Central memory CD4-positive, alpha-beta T cell (primary cell): ENCODE measurements at regions not wholly inside any gene's neighbourhood (a gene's known extent, or its start where the extent isn't known, plus 50 kb on each side); places are given as distances from the start of the nearest gene placed in this dataset.
"Not testable (repeated sequence)": the region's sequence is repeated elsewhere in the genome, so short reads cannot be mapped to it uniquely, and the experiment has no call there.

Source experiments
- DNase-seq: peaks from one replicate; pipeline ENCODE4 v3.0.0; 2022

- no peak for DNase-seq
These were observed 197.6 kb downstream of the MAF start for GRCh38 chr16:79402920-79403319.

- no peak for DNase-seq
These were observed 198.2 kb downstream of the MAF start for GRCh38 chr16:79402356-79402755.

GRCh38 chr16:79401782-79402181, 198.8 kb downstream of the MAF start:
- no peak for DNase-seq

- DNase-seq: no peak
These were observed 199.4 kb downstream of the MAF start for GRCh38 chr16:79401157-79401556.

GRCh38 chr16:79400462-79401149, 199.9 kb downstream of the MAF start:
- no peak for DNase-seq

GRCh38 chr16:79395591-79395990, 204.9 kb downstream of the MAF start:
- DNase-seq: no peak

GRCh38 chr16:79394206-79394605, 206.3 kb downstream of the MAF start:
- no peak for DNase-seq

- no peak for DNase-seq
These were observed 207.0 kb downstream of the MAF start for GRCh38 chr16:79393564-79393963.

- DNase-seq: no peak
These were observed 207.4 kb downstream of the MAF start for GRCh38 chr16:79393127-79393526.

GRCh38 chr16:79392081-79392480, 208.5 kb downstream of the MAF start:
- no peak for DNase-seq

- DNase-seq: no peak
These were observed 209.1 kb downstream of the MAF start for GRCh38 chr16:79391395-79391794.

GRCh38 chr16:79390481-79391051, 210.0 kb downstream of the MAF start:
- DNase-seq: no peak

GRCh38 chr16:79388396-79388795, 212.1 kb downstream of the MAF start:
- no peak for DNase-seq

- DNase-seq: no peak
These were observed 214.2 kb downstream of the MAF start for GRCh38 chr16:79386299-79386698.

- DNase-seq: peak; percentile 23
These were observed 218.9 kb downstream of the MAF start for GRCh38 chr16:79381603-79382042.

GRCh38 chr16:79380995-79381602, 219.4 kb downstream of the MAF start:
- peak; percentile 41 for DNase-seq

GRCh38 chr16:79379095-79379494, 221.4 kb downstream of the MAF start:
- no peak for DNase-seq

- DNase-seq: not testable (repeated sequence)
These were observed 223.5 kb downstream of the MAF start for GRCh38 chr16:79377082-79377481.

- no peak for DNase-seq
These were observed 225.2 kb downstream of the MAF start for GRCh38 chr16:79375351-79375750.

- DNase-seq: no peak
These were observed 227.9 kb downstream of the MAF start for GRCh38 chr16:79372503-79373184.

- peak; percentile 60 for DNase-seq
These were observed 229.8 kb downstream of the MAF start for GRCh38 chr16:79370736-79371135.

GRCh38 chr16:79369796-79370195, 230.7 kb downstream of the MAF start:
- no peak for DNase-seq

GRCh38 chr16:79367822-79368221, 232.7 kb downstream of the MAF start:
- no peak for DNase-seq

GRCh38 chr16:79366635-79367034, 233.9 kb downstream of the MAF start:
- DNase-seq: no peak
